ENCODE measurements at regions not wholly inside any gene's neighbourhood (a gene's known extent, or its start where the extent isn't known, plus 50 kb on each side); places are given as distances from the start of the nearest gene placed in this dataset.

DNA sequence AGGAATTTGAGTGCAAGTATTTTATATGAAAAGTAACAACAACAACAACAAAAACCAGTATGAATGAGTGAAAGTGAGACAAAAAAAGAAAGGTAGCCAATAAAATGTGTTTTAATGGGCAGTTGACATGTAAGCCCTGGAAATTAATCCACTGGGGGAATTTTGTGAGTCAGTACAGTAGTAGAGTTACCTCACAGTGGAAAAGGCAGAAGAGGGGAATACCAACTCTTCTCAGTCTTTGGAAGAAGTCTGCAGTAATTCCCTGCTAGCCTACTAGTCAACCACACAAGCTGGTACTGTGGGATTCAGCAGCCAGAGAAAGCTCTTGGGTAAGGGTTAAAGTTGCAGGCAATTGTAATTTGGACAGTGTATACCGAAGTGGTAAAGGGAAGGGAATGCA is 76.3 kb upstream of the IL15 start:
- H3K27me3 Mint-ChIP-seq (ENCODE audit: low read depth), result no peaks in the 10 kb centered on the region
- no peaks in the 10 kb centered on the region for H3K36me3 Mint-ChIP-seq
- POLR2A ChIA-PET, result no interaction called here
- DNase-seq (ENCODE audit: low spot score) (no peak), ATAC-seq (no peak)
- no peak overlapping the region for H3K4me3 Mint-ChIP-seq
- H3K27ac Mint-ChIP-seq, result no peak overlapping the region
- H3K9me3 Mint-ChIP-seq, result no peaks in the 10 kb centered on the region
- H3K4me1 Mint-ChIP-seq, result no peaks in the 10 kb centered on the region
- CTCF ChIA-PET, result no interaction called here
- TF ChIP-seq SP1 (CRISPR knock-in tag; conservative IDR thresholded peaks at IDR 0.05) (no peak), SOX15 (CRISPR knock-in tag; IDR thresholded peaks at IDR 0.05) (no peak), ELF4 (CRISPR knock-in tag; IDR thresholded peaks at IDR 0.05; ENCODE audit: low read depth) (no peak), ZBTB43 (CRISPR knock-in tag; IDR thresholded peaks at IDR 0.05) (no peak), ZNF416 (CRISPR knock-in tag; IDR thresholded peaks at IDR 0.05) (no peak), FOXK1 (CRISPR knock-in tag; IDR thresholded peaks at IDR 0.05) (no peak), NFE2L1 (CRISPR knock-in tag; IDR thresholded peaks at IDR 0.05) (no peak), FOXJ3 (CRISPR knock-in tag; IDR thresholded peaks at IDR 0.05; ENCODE audit: borderline replicate concordance) (no peak), NFATC4 (CRISPR knock-in tag; IDR thresholded peaks at IDR 0.05) (no peak)

DNA sequence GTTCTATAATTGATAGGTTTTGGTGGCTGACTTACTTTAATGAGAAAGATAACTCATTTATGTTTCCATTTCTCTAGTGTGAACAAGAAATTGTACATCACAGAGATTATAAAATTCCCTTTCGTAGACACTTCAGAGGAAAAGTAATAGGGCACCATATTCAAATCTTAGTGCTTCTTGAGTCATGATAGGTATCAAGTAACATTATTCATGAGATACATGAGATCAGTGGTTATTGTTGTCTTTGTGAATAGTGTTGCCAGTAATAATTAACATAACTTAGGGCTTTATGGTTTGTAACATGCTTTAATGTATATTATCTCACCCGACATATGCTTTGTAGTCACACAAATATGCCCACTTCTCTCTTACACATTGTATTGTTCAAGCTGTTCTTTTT is 73.7 kb upstream of the IL15 start:
- no peaks in the 10 kb centered on the region for H3K36me3 Mint-ChIP-seq
- H3K27ac Mint-ChIP-seq, result no peak overlapping the region
- no peaks in the 10 kb centered on the region for H3K9me3 Mint-ChIP-seq
- no peaks in the 10 kb centered on the region; the same call in 1 of the 2 replicates for H3K4me1 Mint-ChIP-seq
- ChIA-PET CTCF (no interaction called here), POLR2A (no interaction called here)
- H3K27me3 Mint-ChIP-seq (ENCODE audit: low read depth), result no peaks in the 10 kb centered on the region
- ATAC-seq (no peak), DNase-seq (ENCODE audit: low spot score) (no peak)
- TF ChIP-seq FOXP1 (CRISPR knock-in tag; IDR thresholded peaks at IDR 0.05; ENCODE audit: borderline replicate concordance), result no peak
- TF ChIP-seq, protein P1, sequence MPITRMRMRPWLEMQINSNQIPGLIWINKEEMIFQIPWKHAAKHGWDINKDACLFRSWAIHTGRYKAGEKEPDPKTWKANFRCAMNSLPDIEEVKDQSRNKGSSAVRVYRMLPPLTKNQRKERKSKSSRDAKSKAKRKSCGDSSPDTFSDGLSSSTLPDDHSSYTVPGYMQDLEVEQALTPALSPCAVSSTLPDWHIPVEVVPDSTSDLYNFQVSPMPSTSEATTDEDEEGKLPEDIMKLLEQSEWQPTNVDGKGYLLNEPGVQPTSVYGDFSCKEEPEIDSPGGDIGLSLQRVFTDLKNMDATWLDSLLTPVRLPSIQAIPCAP (CRISPR knock-in tag; IDR thresholded peaks at IDR 0.05), result no peak
- TF ChIP-seq ZNF219 (CRISPR knock-in tag; IDR thresholded peaks at IDR 0.05; ENCODE audit: borderline replicate concordance), result no peak
- TF ChIP-seq SMAD4 (CRISPR knock-in tag; IDR thresholded peaks at IDR 0.05), result no peak
- TF ChIP-seq MXD4 (CRISPR knock-in tag; IDR thresholded peaks at IDR 0.05; ENCODE audit: borderline replicate concordance), result no peak
- TF ChIP-seq ZNF281 (CRISPR knock-in tag; IDR thresholded peaks at IDR 0.05), result no peak
- TF ChIP-seq ATF1 (CRISPR knock-in tag; IDR thresholded peaks at IDR 0.05), result no peak
- TF ChIP-seq TEAD1 (CRISPR knock-in tag; IDR thresholded peaks at IDR 0.05), result no peak
- no peak for TF ChIP-seq E2F5 (CRISPR knock-in tag; IDR thresholded peaks at IDR 0.05)
- TF ChIP-seq ZNF425 (CRISPR knock-in tag; conservative IDR thresholded peaks at IDR 0.05), result no peak
- TF ChIP-seq, protein P2, sequence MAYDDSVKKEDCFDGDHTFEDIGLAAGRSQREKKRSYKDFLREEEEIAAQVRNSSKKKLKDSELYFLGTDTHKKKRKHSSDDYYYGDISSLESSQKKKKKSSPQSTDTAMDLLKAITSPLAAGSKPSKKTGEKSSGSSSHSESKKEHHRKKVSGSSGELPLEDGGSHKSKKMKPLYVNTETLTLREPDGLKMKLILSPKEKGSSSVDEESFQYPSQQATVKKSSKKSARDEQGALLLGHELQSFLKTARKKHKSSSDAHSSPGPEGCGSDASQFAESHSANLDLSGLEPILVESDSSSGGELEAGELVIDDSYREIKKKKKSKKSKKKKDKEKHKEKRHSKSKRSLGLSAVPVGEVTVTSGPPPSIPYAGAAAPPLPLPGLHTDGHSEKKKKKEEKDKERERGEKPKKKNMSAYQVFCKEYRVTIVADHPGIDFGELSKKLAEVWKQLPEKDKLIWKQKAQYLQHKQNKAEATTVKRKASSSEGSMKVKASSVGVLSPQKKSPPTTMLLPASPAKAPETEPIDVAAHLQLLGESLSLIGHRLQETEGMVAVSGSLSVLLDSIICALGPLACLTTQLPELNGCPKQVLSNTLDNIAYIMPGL (CRISPR knock-in tag; IDR thresholded peaks at IDR 0.05), result no peak
- TF ChIP-seq CREB1 (CRISPR knock-in tag; IDR thresholded peaks at IDR 0.05), result no peak
- TF ChIP-seq ESRRA (CRISPR knock-in tag; IDR thresholded peaks at IDR 0.05; ENCODE audit: borderline replicate concordance), result no peak
- TF ChIP-seq, protein P3, sequence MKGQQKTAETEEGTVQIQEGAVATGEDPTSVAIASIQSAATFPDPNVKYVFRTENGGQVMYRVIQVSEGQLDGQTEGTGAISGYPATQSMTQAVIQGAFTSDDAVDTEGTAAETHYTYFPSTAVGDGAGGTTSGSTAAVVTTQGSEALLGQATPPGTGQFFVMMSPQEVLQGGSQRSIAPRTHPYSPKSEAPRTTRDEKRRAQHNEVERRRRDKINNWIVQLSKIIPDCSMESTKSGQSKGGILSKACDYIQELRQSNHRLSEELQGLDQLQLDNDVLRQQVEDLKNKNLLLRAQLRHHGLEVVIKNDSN (CRISPR knock-in tag; IDR thresholded peaks at IDR 0.05), result no peak
- no peak for TF ChIP-seq RELA (CRISPR knock-in tag; IDR thresholded peaks at IDR 0.05; ENCODE audit: borderline replicate concordance)
- no peak for TF ChIP-seq ZNF263 (CRISPR knock-in tag; IDR thresholded peaks at IDR 0.05; ENCODE audit: low read depth)
- no peak for TF ChIP-seq GTF2I (CRISPR knock-in tag; conservative IDR thresholded peaks at IDR 0.05)
- TF ChIP-seq GRHL2 (CRISPR knock-in tag; IDR thresholded peaks at IDR 0.05; ENCODE audit: insufficient replicate concordance, severe bottlenecking), result no peak
- H3K4me3 Mint-ChIP-seq, result no peak overlapping the region

Data from WTC11 (cell line).